Muscle layer of duodenum (tissue), 2 donors: ENCODE measurements at regions not wholly inside any gene's neighbourhood (a gene's known extent, or its start where the extent isn't known, plus 50 kb on each side); places are given as distances from the start of the nearest gene placed in this dataset.

Source experiments
- H3K27ac ChIP-seq: one replicate; pipeline ENCODE4 v1.7.0; 2013; ENCODE audit warnings: mild to moderate bottlenecking, low read length
- H3K27me3 ChIP-seq: one replicate; pipeline ENCODE4 v1.7.0; 2013; ENCODE audit warnings: low read depth, mild to moderate bottlenecking, control low read depth, low read length
- H3K36me3 ChIP-seq, 2 donors: one replicate each; pipeline ENCODE4 v1.7.0; 2013; ENCODE audit warnings: low read length in 2 of 2, control low read depth in 1 of 2, mild to moderate bottlenecking in 1 of 2; ENCODE audit not compliant: insufficient read depth in 2 of 2, control insufficient read depth in 1 of 2
- H3K4me1 ChIP-seq, 2 donors: one replicate each; pipeline ENCODE4 v1.7.0; 2013; ENCODE audit warnings: low read length in 2 of 2, mild to moderate bottlenecking in 2 of 2, control low read depth in 1 of 2, moderate library complexity in 1 of 2; ENCODE audit not compliant: insufficient read depth in 2 of 2, control insufficient read depth in 1 of 2
- H3K4me3 ChIP-seq, 2 donors: one replicate each; pipeline ENCODE4 v1.7.0; 2013; ENCODE audit warnings: low read length in 2 of 2, low read depth in 1 of 2, mild to moderate bottlenecking in 1 of 2
- H3K9me3 ChIP-seq, 2 donors: one replicate each; pipeline ENCODE4 v1.7.0; 2013; ENCODE audit warnings: low read length in 2 of 2, control low read depth in 1 of 2, mild to moderate bottlenecking in 1 of 2; ENCODE audit not compliant: control insufficient read depth in 1 of 2
- donor health status: healthy.

DNA sequence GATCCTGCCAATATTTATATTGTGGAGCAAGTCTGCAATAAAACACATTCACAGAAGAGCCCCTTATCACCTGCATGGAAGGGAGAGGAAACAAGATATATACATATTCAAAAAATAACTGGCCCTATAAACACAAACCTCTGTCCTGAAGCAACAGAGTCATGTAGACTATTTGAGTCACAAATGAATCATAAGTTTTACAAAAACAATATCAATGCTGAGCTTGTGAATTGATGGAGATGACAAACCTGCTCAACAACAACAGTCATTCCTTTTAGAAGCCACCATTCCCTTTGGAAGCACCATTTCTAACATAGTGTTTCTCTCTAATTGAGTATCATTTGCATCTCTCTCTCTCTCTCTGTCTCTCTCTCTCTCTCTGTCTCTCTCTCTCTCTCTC is 313.9 kb downstream of the MID1IP1 start:
- Histone ChIP-seq H3K4me1 (no peaks in the 10 kb centered on the region), H3K36me3 (no peaks in the 10 kb centered on the region), H3K4me3 (no peak overlapping the region), H3K9me3 (no peaks in the 10 kb centered on the region), H3K27me3 (no peaks in the 10 kb centered on the region), H3K27ac (no peak overlapping the region)

DNA sequence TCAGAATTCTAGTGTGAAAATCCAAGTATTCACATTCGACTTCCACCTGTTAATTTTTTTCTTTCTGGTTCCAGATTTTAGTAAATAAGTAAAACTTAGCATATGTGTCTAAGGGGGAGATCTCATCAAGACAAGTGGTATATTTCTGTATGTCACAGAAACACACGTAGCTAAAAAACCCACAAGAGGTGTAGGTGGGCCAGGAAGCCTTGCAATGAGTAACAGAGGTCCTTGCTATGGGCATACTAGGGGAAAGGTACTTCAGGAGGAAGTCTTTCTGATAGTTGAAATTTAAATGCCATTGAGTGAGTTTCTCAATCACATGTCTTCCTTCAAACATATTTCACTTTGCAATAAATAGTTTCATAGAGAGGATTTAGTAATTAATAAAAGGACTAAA is 315.8 kb downstream of the MID1IP1 start:
- Histone ChIP-seq H3K27ac (no peak overlapping the region), H3K9me3 (no peaks in the 10 kb centered on the region), H3K4me3 (no peak overlapping the region), H3K36me3 (no peaks in the 10 kb centered on the region), H3K27me3 (no peaks in the 10 kb centered on the region), H3K4me1 (no peaks in the 10 kb centered on the region)

DNA sequence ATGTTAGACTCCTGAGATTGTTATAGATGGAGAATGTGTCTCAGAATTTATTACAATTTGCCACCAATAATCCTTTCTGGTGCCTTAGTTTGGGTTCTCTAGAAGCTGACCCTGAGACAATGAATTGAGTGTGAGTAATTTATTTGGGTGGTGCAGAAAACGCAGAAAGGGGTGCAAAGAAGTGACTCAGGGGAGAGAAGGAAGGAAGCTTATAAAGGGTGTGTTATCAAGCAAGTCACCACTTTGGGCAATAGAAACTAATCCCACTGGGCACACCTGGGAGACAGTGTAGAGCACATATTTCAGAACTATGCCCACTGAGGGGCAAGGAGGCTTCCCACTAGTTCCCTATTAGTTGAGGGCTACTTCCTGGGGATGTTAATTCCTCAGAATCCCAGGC is 320.6 kb downstream of the MID1IP1 start:
- no peaks in the 10 kb centered on the region for H3K9me3 ChIP-seq
- no peak overlapping the region for H3K4me3 ChIP-seq
- H3K36me3 ChIP-seq: no peaks in the 10 kb centered on the region
- H3K27me3 ChIP-seq: no peaks in the 10 kb centered on the region
- H3K4me1 ChIP-seq: no peaks in the 10 kb centered on the region
- no peak overlapping the region for H3K27ac ChIP-seq

- Histone ChIP-seq H3K27me3 (no peaks in the 10 kb centered on the region), H3K4me3 (no peak overlapping the region), H3K4me1 (no peaks in the 10 kb centered on the region), H3K27ac (no peak overlapping the region), H3K9me3 (no peaks in the 10 kb centered on the region), H3K36me3 (no peaks in the 10 kb centered on the region)
These were observed 324.6 kb downstream of the MID1IP1 start for GRCh38 chrX:39125834-39126233.

GRCh38 chrX:39133971-39134370 is 332.7 kb downstream of the MID1IP1 start:
- Histone ChIP-seq H3K4me3 (no peak overlapping the region), H3K4me1 (no peaks in the 10 kb centered on the region), H3K27me3 (no peaks in the 10 kb centered on the region), H3K36me3 (no peaks in the 10 kb centered on the region), H3K9me3 (no peaks in the 10 kb centered on the region), H3K27ac (no peak overlapping the region)

GRCh38 chrX:39137363-39137954 is 336.2 kb downstream of the MID1IP1 start:
- Histone ChIP-seq H3K27ac (no peak overlapping the region), H3K4me3 (no peak overlapping the region), H3K4me1 (no peaks in the 10 kb centered on the region), H3K9me3 (no peaks in the 10 kb centered on the region), H3K27me3 (no peaks in the 10 kb centered on the region), H3K36me3 (no peaks in the 10 kb centered on the region)

DNA sequence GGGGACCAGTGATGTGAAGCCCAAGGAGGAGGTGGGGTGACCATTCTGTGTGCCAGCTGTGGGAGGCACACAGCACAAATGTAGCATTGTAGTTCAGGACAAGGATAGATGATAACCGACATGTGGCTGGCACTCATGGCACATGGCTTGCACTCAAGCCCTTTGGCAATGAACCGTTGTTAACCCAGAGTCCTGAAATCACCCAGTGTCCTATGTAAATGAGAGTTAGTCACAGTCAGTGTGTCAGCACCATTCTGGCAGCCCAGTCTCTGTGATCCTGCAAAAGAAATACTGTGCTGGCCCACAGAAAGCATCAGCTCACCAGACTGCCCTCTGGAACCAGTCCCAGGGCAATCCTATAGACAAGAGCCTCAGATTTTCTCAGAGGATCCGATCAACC is 339.3 kb downstream of the MID1IP1 start:
- Histone ChIP-seq H3K9me3 (no peaks in the 10 kb centered on the region), H3K4me3 (no peak overlapping the region), H3K27ac (no peak overlapping the region), H3K36me3 (no peaks in the 10 kb centered on the region), H3K27me3 (no peaks in the 10 kb centered on the region), H3K4me1 (no peaks in the 10 kb centered on the region)

GRCh38 chrX:39144323-39144722 is 343.1 kb downstream of the MID1IP1 start:
- Histone ChIP-seq H3K36me3 (no peaks in the 10 kb centered on the region), H3K27me3 (no peaks in the 10 kb centered on the region), H3K27ac (no peak overlapping the region), H3K9me3 (no peaks in the 10 kb centered on the region), H3K4me1 (peaks cover 0 to under 1% of the 10 kb centered on the region in 2 donors), H3K4me3 (no peak overlapping the region)

GRCh38 chrX:39144956-39145355 is 343.7 kb downstream of the MID1IP1 start:
- Histone ChIP-seq H3K4me1 (peaks cover 0 to 5% of the 10 kb centered on the region in 2 donors), H3K9me3 (no peaks in the 10 kb centered on the region), H3K36me3 (no peaks in the 10 kb centered on the region), H3K27me3 (no peaks in the 10 kb centered on the region), H3K27ac (no peak overlapping the region), H3K4me3 (no peak overlapping the region)

GRCh38 chrX:39145859-39146258 is 344.6 kb downstream of the MID1IP1 start:
- H3K36me3 ChIP-seq: no peaks in the 10 kb centered on the region
- H3K27ac ChIP-seq: no peak overlapping the region
- H3K4me1 ChIP-seq: peaks cover 0 to 5% of the 10 kb centered on the region in 2 donors
- H3K4me3 ChIP-seq: no peak overlapping the region
- no peaks in the 10 kb centered on the region for H3K27me3 ChIP-seq
- no peaks in the 10 kb centered on the region for H3K9me3 ChIP-seq

DNA sequence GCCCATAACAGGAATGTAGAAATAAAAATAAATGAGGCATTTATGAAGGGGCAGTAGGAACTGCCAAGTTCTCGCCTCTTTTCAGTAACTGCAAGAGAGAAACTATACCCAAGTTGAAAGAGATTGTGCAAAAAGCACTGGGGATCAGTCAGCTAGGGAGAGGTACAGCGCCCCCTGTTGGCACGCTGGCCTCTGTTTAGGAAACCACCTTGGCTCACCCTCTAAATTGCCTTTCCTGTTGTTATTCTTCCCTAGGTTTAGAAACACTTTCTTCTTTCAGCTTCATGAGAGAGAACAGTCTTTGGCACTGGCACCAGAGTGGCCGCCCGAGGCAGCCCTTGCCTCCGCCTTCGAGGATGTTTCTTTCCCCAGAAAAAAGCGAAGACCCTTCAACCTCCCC is 348.5 kb downstream of the MID1IP1 start:
- Histone ChIP-seq H3K9me3 (no peaks in the 10 kb centered on the region), H3K4me3 (no peak overlapping the region), H3K4me1 (peaks cover 0 to 5% of the 10 kb centered on the region in 2 donors), H3K27me3 (no peaks in the 10 kb centered on the region), H3K27ac (no peak overlapping the region), H3K36me3 (no peaks in the 10 kb centered on the region)

GRCh38 chrX:39150220-39150619 is 349.0 kb downstream of the MID1IP1 start:
- Histone ChIP-seq H3K36me3 (no peaks in the 10 kb centered on the region), H3K4me3 (no peak overlapping the region), H3K27me3 (no peaks in the 10 kb centered on the region), H3K9me3 (no peaks in the 10 kb centered on the region), H3K4me1 (peaks cover 0 to 5% of the 10 kb centered on the region in 2 donors), H3K27ac (no peak overlapping the region)
